Left hindlimb (tissue), 1 donor: ENCODE measurements at regions not wholly inside any gene's neighbourhood (a gene's known extent, or its start where the extent isn't known, plus 50 kb on each side); places are given as distances from the start of the nearest gene placed in this dataset.
"Not testable (repeated sequence)": the region's sequence is repeated elsewhere in the genome, so short reads cannot be mapped to it uniquely, and the experiment has no call there.

Experiments
- DNase-seq: peaks from one replicate; pipeline ENCODE4 v3.0.0-alpha.2; 2018

DNA sequence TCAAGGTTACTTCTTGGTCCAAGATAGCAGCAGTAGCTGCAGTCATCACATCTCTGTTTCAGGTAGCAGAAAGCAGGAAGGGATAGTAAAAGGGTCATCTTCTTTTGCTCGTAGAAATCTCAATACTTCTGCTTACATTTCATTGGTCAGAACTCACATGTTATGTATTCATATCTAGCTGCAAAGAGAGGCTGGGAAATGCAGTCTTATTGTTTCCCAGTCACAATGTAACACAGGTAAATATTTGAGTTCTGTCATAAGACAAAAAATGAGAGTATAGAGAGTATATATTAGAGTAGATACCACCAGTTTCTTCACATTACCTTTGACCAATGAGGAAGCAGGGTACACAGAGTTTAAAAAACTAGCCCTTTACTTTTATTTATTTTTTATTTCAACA is 132.4 kb upstream of the ITGA6 start:
- no peak for DNase-seq

DNA sequence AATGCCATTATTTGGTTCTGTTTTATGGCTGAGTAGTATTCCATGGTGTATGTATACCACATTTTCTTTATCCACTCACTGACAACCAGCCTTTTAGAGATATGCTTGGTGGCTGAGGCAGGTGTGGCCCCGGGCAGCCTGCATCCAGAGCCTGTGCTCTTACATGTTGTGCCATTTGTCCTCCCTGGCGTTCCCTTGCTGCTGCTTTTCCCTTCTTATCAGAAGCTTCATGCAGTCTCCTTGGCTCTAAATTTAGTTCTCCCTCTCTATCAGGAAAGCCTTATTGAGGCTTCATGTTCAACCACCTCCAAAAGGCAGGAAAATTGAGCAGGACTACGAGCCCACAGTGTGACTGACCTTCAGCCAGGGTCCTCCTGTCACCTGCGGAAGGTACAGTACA is 131.7 kb upstream of the ITGA6 start:
- no peak for DNase-seq

DNA sequence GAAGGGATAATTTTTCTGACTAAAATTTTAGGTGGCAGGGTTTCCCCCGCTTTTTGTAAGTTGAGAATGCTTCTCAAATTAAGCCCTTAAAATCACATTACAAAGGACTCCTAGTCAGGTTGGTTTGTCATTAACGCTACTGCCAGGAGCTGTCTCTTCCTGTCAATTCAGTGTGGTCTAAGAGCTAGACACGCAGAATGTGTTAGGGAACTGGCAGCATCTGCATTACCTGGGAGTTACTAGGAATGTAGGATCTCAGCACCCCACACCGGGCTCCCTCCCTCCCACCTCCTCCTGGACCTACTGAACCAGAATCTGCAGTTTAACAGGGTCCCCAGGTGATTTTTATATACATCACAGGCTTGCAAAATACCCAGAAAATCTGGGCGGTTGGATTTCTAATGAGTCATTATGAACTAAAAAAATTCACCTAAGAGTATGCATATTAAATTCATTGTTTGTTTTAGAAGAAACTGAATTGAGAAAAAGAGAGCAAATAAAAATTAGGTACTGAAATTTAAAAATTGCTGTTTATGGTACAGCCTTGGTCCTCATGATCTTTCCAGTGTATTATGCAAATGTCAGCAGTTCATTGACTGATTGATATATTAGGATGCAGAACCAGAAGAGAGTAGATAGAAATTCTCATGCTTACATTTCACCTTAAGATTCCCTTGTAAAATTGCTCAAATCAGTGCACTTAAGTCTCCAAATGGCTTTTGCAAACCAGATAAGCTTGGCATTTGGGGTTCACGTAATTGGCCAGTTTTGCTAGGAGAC is 130.9 kb upstream of the ITGA6 start:
- DNase-seq, result no peak

DNA sequence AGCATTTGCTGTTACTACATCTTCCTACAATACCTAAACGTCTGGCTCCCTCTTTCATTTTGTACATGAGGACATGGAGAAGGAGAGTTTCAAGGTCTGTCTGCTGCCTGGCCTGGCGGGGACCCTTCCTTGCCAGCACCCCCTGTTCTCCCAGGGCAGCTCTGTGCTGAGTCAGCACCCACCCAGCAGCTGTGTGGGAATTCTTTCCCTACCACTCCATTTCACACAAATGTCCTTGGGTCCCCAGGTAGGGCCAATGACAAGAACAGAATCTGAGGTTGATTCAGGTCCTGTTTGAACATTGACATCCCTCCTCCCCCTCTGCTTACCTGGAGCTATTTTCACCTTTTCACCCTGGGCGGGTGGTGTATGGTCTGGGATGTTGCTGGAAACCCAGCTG is 129.9 kb upstream of the ITGA6 start:
- no peak for DNase-seq

DNA sequence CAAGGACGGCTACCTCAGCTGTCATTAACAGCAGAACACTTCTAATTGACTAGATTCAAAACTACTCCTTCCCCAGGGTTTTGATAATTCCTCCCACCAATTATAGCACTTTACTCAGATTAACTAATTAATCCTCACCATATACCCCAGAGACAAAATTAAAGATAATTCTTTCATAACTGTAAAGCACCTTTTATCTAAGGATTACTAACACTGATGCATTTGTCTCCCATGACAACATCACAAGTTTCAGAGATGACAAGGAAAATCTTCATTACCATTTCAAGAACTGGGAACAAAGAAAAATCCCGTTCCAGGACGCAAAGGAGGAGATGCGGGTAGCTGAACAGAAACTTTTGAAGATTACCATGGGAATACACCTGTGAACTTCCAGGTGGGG is 129.4 kb upstream of the ITGA6 start:
- no peak for DNase-seq

DNA sequence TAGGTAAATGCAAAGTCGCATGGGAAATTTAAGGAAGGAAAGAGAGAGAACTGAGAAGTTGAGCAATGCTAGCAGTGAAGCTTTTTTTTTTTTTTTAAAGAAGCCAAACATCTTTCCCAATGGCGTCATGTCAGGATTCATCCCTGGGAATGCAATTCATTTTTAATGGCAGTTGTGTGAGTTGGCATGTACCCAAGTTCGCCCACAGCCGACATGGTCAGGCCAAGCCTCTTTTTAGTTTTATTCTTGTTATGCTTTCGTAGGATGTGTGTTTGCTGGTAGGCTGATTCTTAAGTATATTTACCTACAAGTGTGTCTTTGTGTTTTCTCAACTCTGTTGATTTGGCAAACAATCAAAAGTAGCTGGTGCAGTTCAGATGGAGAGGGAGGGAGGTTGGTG is 127.6 kb upstream of the ITGA6 start:
- peak; percentile 58 for DNase-seq

DNA sequence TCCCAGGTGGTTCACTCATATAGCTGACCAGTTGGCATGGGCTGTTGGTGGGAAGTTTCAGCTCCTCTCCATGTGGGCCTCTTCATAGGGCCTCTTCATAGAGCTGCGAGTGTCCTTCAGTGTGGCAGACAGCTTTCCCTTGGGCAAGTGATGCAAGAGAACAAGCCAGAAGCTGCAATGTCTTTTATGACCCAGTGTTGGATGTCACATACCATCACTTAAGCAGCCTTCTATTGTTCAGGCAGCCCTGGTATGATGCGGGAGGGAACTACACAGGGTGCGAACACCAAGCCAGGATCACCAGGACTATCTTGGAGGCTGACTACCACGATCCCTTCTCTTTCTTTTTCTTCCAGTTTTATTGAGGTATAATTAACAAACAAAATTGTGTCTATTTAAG is 126.5 kb upstream of the ITGA6 start:
- DNase-seq, result no peak

DNA sequence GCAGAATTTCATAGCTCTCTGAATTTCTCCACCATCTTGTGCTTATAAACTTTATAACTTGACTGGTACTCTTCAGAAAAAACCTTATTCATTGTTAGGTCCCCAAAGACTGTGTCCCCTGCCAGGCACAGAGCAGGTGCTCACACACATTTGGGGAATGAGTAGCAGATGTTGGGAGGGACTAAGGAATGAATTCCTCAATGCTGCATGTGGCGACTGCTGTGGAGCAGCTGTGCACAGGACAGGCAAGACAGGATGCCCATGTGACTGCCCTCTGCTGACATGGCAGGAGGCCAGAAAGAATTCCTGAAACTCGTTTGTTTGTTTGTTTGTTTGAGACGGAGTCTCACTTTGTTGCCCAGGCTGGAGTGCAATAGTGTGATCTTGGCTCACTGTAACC is 122.3 kb upstream of the ITGA6 start:
- DNase-seq, result no peak

DNA sequence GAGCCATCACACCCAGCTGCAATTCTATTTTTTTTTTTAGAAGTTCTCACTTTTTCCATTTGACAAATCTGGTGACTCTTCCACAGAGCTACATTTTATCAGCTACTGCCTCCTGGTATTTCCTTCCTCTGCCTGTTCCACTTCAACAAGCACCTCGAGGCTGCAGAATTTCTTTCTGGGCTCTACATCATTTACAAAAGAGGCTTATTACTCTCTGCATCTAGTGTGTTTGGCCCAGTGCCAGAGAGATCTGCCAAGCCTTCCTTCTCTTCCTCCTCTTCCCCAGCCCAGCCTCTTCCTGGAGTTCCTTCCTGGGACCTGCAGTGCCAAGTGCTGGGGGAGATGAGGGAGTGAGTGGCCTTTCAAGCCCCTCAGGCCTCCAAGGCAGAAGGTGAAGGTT is 119.6 kb upstream of the ITGA6 start:
- DNase-seq, result no peak

DNA sequence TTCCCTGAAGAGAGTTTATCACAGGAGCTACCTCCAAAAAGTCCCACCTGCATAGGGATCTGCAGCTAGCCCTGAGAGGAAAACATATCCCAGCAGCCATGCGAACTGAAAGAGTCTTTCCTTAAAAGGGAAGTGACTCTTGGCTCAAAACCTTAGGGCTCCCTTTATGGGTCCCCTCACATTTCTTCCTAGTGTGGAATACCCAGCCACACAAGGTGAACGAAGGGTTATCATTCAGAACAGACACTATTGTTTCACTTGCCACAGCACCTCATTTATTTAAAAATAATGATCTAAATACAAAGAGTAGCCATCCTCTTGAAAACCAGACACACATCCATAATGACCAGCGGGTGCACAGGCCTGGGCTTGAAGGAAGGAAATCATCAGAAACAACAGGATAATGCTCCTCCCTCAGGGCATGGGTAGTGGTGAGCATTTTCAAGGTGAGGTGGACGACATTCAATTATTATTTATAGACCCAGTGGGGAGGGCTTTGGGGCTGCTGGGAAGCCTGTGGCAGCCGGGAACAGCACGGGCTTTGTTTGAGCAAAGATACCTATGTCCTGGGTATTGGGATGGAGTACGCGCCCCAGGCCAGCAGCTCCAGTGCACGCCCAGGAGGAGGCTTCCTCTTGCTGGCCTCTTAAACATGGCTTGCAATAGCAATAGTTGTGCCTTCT is 119.0 kb upstream of the ITGA6 start:
- DNase-seq, result no peak

DNA sequence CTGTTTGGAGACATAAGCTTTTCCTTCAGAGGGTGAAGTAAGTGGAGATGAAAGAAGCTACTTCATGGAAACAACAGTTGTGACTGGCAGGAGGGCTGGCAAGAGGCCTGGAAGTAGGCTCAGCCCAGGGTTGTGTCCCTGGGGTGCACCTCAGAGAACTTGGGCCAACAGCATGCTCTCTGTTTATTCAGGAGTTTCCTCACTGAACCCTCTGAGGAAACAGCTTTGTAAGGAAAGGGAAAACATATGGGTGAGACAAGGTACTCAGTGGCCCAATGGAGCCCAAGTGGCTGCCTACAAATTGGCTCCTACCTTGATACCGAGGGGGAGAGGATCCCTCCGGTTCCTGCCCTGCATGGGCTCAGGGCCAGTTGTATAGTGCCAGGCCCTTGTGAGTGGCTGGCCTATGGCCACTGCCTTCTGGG is 115.5 kb upstream of the ITGA6 start:
- no peak for DNase-seq

DNA sequence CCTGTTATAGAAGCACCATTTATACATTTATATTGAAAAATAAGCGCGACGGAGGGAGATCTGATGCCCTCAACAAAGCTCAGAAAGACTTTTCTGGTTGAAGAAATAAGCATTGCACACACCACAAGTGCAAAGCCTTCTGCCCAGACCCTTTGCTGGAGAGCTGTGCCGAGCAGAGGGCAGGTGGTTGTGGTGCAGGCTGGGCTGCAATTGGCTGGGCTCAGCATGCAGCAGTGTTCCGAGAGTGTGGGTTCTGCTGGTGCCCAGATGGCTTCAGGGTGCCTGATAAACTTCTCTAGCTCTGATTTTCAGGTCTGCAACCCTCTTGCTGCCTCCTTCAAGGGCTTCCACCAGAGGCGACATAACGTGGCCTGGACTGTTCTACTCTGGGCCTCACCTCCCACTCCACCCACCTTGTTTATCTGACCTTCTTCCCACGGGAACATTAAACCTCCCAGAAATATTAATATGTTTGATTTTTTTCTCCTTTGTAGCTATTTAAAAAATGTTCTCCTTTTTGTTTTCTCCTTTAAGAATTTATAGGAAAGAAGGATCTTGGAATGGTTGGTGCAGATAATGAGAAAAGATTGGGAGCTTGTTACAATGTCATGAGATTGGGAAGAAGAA is 113.6 kb upstream of the ITGA6 start:
- DNase-seq, result no peak

DNA sequence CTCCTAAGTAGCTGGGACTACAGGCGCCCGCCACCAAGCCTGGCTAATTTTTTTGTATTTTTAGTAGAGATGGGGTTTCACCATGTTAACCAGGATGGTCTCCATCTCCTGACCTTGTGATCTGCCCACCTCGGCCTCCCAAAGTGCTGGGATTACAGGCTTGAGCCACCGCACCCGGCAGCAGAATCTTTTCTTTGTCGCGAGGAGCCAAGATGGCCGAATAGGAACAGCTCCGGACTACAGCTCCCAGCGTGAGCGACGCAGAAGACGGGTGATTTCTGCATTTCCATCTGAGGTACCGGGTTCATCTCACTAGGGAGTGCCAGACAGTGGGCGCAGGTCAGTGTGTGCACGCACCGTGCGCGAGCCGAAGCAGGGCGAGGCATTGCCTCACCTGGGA is 112.3 kb upstream of the ITGA6 start:
- not testable (repeated sequence) for DNase-seq

DNA sequence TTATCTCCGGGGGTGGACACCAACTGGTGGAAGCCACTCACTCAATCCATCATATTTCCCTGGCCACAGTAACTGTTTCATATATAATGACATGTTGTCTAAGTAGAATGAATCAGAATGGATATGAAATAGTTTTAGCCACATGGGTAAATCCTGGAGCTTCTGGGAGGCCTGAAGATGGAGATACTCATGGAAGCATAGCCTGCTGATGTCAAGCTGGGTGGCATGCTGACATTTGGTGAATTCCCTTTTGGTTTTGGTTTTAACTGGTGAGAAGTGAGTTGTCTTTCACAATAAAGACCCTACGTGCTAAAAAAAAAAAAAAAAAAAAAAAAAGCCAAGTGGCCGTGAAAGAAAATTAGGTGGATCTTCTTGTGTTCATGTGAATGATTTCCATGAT is 105.3 kb upstream of the ITGA6 start:
- DNase-seq, result no peak

DNA sequence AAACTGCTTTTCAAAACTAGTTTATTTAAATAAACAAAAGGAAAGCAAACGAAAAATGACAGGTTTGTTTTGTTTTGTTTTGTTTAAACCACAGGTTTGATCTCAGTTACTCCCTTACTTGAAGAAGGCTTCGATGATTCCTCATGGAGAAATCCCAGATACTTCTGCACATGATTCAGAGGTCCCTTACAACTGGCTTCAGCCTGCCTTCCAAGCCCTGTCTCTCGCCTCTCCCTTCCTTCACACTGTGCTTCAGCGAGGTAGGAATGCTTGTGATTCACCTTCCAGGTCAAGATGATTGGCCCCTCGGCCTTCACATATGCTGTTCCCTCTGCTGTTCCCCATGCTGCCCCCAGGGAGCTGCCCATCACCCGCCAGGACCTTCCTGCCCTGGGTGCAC is 104.1 kb upstream of the ITGA6 start:
- no peak for DNase-seq

DNA sequence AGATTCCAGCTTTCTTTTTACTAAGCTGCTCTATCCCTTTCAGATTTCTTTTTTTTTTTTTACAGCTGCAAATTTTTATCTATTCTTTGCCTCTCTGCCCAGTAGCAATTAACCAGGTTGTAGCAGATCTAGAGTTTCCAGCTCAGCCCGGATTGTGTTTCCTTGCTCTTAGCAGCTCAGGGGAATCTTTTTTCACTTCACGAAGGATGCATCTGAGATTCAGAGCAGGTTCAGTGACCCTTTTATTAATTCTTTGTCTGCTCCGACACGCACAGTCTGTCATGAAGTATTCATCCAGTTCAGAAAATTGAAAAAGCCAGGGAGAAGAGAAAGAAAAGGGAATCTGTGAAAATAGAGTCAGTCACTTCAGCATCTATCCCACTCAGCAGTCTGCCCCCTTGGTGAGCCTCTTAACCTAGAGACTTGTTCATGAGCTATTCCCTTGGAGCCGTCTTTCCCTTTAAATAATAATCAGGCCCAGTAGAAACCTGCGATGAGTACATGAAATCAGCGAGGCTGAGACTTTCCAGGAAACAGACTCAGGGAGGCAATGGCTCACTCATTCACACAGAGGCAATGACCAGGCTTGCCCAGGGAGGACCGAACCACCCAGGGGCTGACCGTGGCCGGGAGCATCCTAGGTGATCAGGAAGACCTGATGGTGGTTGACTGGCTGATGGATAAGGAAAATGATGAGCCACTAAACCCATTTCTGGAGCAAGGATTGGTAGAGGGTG is 103.4 kb upstream of the ITGA6 start:
- no peak for DNase-seq

DNA sequence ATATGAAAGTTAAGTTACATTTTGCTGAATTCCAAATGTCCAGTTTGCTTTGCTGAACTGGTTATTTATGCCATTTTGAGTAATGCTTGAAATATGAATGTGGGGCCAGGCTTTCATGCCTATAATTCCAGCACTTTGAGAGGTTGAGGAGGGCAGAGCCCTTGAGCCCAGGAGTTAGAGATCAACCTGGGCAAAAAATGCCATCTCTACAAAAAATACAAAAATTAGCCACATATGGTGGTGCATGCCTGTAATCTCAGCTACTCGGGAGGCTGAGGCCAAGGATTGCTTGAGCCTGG is 101.2 kb upstream of the ITGA6 start:
- no peak for DNase-seq

DNA sequence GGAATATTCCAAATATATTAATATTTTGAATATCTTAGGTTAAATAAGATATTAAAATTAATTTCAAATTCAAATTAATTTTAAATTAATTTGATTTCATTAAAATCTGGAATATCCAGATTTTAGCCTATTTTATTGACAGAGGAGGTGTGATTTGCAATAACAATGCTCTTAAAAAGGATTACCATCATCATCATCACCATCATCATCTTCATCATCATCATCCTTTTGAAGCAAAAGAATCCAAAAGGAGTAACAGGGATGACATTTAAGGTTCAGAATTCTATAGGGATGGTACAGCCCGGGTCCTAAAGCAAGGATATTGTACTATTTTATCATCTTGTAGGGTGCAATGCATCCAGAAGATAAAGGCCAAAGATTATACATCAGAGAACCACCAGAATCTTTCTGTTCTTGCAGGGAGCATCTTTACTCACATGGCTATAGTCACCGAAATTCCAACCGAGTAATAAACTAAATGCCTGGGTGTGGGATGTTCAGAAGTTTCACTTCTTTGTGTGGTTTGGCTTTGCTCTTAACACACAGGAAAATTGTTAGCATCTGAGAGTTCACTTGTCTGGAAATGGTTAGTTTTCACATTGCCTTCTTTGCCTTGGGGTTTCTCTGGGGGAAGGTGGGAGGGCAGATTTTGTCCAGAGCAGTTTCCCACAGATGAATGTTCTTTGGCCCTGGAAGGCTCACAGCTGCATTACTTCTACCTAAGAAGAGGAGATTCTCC is 99.1 kb upstream of the ITGA6 start:
- DNase-seq, result no peak

DNA sequence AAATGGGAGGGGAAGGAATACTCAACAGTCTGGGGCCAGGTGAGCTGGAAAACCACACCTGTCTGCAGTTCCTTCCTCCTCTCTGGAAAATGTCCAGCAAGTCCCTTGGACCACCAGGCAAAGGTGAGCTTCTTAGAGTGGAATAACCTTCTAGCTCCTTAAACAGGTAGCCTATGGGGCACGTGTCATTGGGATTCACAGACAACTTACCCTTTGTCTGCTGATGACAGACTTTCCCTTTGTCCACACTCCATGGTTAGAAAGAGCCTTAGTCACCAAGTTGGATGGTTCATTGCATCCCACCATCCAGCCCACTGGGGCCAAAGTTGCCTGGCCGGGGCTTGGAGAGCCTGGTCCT is 98.0 kb upstream of the ITGA6 start:
- DNase-seq, result no peak

DNA sequence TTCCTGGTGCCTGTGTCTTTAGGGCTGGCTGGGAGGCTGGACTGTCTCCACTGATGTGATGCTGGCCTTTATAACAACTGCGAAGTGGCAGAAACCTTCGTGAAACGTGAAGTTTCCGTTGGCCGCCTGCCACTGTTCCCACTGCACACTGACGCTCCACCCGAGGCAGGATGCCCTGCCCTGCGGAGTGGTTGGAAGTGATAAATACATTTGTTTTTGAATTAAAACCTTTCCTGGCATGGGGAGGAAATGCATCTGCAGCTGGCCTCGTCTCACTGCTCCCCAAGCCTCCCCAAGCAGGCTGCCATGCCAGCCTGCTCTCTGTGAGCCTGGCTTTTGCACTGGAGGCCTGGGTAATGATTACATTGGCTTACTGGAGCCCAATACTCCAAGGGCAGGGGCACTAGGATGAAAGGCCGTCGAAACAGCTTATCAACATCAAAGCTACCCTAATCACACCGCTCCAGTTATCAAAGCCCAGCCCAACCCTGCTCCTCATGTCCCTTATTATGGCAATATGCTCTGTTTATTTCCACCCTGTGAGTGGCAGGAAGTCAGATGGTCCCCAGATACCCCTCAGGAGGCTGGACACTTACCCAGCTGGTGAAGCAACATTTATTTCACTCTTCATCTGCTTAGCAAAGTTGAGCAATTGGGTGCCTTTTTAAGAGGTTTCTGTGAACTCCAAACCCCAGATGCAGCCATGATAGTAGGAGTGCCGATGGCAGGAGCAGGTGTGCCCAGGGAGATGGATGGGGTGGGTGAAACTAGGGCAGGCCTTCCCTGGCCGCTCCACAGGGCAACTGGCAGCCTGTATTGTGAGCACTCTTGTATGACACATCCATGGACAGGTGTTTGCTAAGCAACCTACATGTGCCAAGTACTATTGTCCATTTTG is 97.4 kb upstream of the ITGA6 start:
- DNase-seq, result peak; percentile 71

DNA sequence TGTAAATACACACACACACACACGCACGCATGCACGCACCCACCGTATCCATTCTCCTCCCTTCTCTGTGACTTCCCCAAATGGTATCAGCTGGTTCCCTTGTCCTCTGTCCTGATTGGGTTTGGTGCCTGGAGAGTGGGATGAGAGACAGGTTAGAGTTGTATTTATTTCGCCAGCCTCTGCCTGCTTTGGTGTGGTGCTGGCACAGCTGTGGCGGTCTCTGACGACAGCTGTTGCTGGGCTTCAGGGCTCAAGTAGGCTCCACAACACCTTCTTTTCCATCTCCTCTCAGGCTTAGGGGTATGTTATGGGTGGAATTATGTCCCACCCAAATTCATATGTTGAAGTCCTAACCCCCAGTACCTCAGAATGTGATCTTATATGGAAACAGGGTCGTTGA is 94.9 kb upstream of the ITGA6 start:
- DNase-seq, result no peak
